ENCODE measurements at regions not wholly inside any gene's neighbourhood (a gene's known extent, or its start where the extent isn't known, plus 50 kb on each side); places are given as distances from the start of the nearest gene placed in this dataset.
"Not testable (repeated sequence)": the region's sequence is repeated elsewhere in the genome, so short reads cannot be mapped to it uniquely, and the experiment has no call there.

GRCh38 chr2:67594522-67594921, 197.4 kb downstream of the ETAA1 start:
- not testable (repeated sequence) for H3K4me1 ChIP-seq (ENCODE audit: control insufficient read depth, insufficient read depth, low read length); H3K36me3 ChIP-seq (ENCODE audit: control insufficient read depth in 2 of 2, insufficient read depth in 2 of 2, low read length in 2 of 2); H3K27ac ChIP-seq (ENCODE audit: low read length); H3K27me3 ChIP-seq (ENCODE audit: control insufficient read depth in 1 of 2, insufficient read depth in 2 of 2, low read length in 2 of 2); H3K9me3 ChIP-seq (ENCODE audit: control insufficient read depth in 2 of 2, low read length in 2 of 2); H3K9ac ChIP-seq (ENCODE audit: low read length in 2 of 2); H3K4me3 ChIP-seq (ENCODE audit: low read length in 2 of 2)

- H3K4me1 ChIP-seq (ENCODE audit: control insufficient read depth, insufficient read depth, low read length): no peaks in the 10 kb centered on the region
- H3K27ac ChIP-seq (ENCODE audit: low read length): no peak overlapping the region
- H3K36me3 ChIP-seq (ENCODE audit: control insufficient read depth in 2 of 2, insufficient read depth in 2 of 2, low read length in 2 of 2): no peaks in the 10 kb centered on the region
- H3K9ac ChIP-seq (ENCODE audit: low read length in 2 of 2): no peak overlapping the region
- H3K9me3 ChIP-seq (ENCODE audit: control insufficient read depth in 2 of 2, low read length in 2 of 2): peaks cover 0 to 5% of the 10 kb centered on the region in 2 donors
- H3K27me3 ChIP-seq (ENCODE audit: control insufficient read depth in 1 of 2, insufficient read depth in 2 of 2, low read length in 2 of 2): no peaks in the 10 kb centered on the region
- H3K4me3 ChIP-seq (ENCODE audit: low read length in 2 of 2): no peak overlapping the region
Observed at GRCh38 chr2:67596871-67597270, 199.7 kb downstream of the ETAA1 start.

- Histone ChIP-seq H3K9me3 (ENCODE audit: control insufficient read depth in 2 of 2, low read length in 2 of 2) (peaks cover 0 to 4% of the 10 kb centered on the region in 2 donors), H3K4me3 (ENCODE audit: low read length in 2 of 2) (no peak overlapping the region), H3K27ac (ENCODE audit: low read length) (no peak overlapping the region), H3K9ac (ENCODE audit: low read length in 2 of 2) (no peak overlapping the region), H3K36me3 (ENCODE audit: control insufficient read depth in 2 of 2, insufficient read depth in 2 of 2, low read length in 2 of 2) (no peaks in the 10 kb centered on the region), H3K4me1 (ENCODE audit: control insufficient read depth, insufficient read depth, low read length) (no peaks in the 10 kb centered on the region), H3K27me3 (ENCODE audit: control insufficient read depth in 1 of 2, insufficient read depth in 2 of 2, low read length in 2 of 2) (no peaks in the 10 kb centered on the region)
Observed at GRCh38 chr2:67599561-67599960, 202.4 kb downstream of the ETAA1 start.

- H3K36me3 ChIP-seq (ENCODE audit: control insufficient read depth in 2 of 2, insufficient read depth in 2 of 2, low read length in 2 of 2): no peaks in the 10 kb centered on the region
- peaks cover 0 to 2% of the 10 kb centered on the region in 2 donors for H3K9me3 ChIP-seq (ENCODE audit: control insufficient read depth in 2 of 2, low read length in 2 of 2)
- H3K27ac ChIP-seq (ENCODE audit: low read length): no peak overlapping the region
- no peaks in the 10 kb centered on the region for H3K4me1 ChIP-seq (ENCODE audit: control insufficient read depth, insufficient read depth, low read length)
- H3K4me3 ChIP-seq (ENCODE audit: low read length in 2 of 2): no peak overlapping the region
- H3K9ac ChIP-seq (ENCODE audit: low read length in 2 of 2): no peak overlapping the region
- no peaks in the 10 kb centered on the region for H3K27me3 ChIP-seq (ENCODE audit: control insufficient read depth in 1 of 2, insufficient read depth in 2 of 2, low read length in 2 of 2)
Observed at GRCh38 chr2:67600222-67600871, 203.2 kb downstream of the ETAA1 start.

GRCh38 chr2:67600946-67601345, 203.8 kb downstream of the ETAA1 start:
- Histone ChIP-seq H3K4me1 (ENCODE audit: control insufficient read depth, insufficient read depth, low read length) (no peaks in the 10 kb centered on the region), H3K9ac (ENCODE audit: low read length in 2 of 2) (no peak overlapping the region), H3K9me3 (ENCODE audit: control insufficient read depth in 2 of 2, low read length in 2 of 2) (peaks cover 0 to 2% of the 10 kb centered on the region in 2 donors), H3K27ac (ENCODE audit: low read length) (no peak overlapping the region), H3K27me3 (ENCODE audit: control insufficient read depth in 1 of 2, insufficient read depth in 2 of 2, low read length in 2 of 2) (no peaks in the 10 kb centered on the region), H3K36me3 (ENCODE audit: control insufficient read depth in 2 of 2, insufficient read depth in 2 of 2, low read length in 2 of 2) (no peaks in the 10 kb centered on the region), H3K4me3 (ENCODE audit: low read length in 2 of 2) (no peak overlapping the region)

GRCh38 chr2:67604360-67604759, 207.2 kb downstream of the ETAA1 start:
- H3K36me3 ChIP-seq (ENCODE audit: control insufficient read depth in 2 of 2, insufficient read depth in 2 of 2, low read length in 2 of 2): no peaks in the 10 kb centered on the region
- H3K27me3 ChIP-seq (ENCODE audit: control insufficient read depth in 1 of 2, insufficient read depth in 2 of 2, low read length in 2 of 2): no peaks in the 10 kb centered on the region
- H3K9me3 ChIP-seq (ENCODE audit: control insufficient read depth in 2 of 2, low read length in 2 of 2): no peaks in the 10 kb centered on the region
- H3K9ac ChIP-seq (ENCODE audit: low read length in 2 of 2): no peak overlapping the region
- no peak overlapping the region for H3K27ac ChIP-seq (ENCODE audit: low read length)
- no peaks in the 10 kb centered on the region for H3K4me1 ChIP-seq (ENCODE audit: control insufficient read depth, insufficient read depth, low read length)
- no peak overlapping the region for H3K4me3 ChIP-seq (ENCODE audit: low read length in 2 of 2)

- no peaks in the 10 kb centered on the region for H3K36me3 ChIP-seq (ENCODE audit: control insufficient read depth in 2 of 2, insufficient read depth in 2 of 2, low read length in 2 of 2)
- H3K9me3 ChIP-seq (ENCODE audit: control insufficient read depth in 2 of 2, low read length in 2 of 2): no peaks in the 10 kb centered on the region
- no peak overlapping the region for H3K9ac ChIP-seq (ENCODE audit: low read length in 2 of 2)
- no peak overlapping the region for H3K4me3 ChIP-seq (ENCODE audit: low read length in 2 of 2)
- H3K27me3 ChIP-seq (ENCODE audit: control insufficient read depth in 1 of 2, insufficient read depth in 2 of 2, low read length in 2 of 2): no peaks in the 10 kb centered on the region
- H3K4me1 ChIP-seq (ENCODE audit: control insufficient read depth, insufficient read depth, low read length): peaks cover 4% of the 10 kb centered on the region
- no peak overlapping the region for H3K27ac ChIP-seq (ENCODE audit: low read length)
Observed at GRCh38 chr2:67612576-67613042, 215.5 kb downstream of the ETAA1 start.

GRCh38 chr2:67613227-67613626, 216.1 kb downstream of the ETAA1 start:
- H3K4me1 ChIP-seq (ENCODE audit: control insufficient read depth, insufficient read depth, low read length): peaks cover 4% of the 10 kb centered on the region
- no peak overlapping the region for H3K27ac ChIP-seq (ENCODE audit: low read length)
- no peak overlapping the region for H3K4me3 ChIP-seq (ENCODE audit: low read length in 2 of 2)
- no peaks in the 10 kb centered on the region for H3K36me3 ChIP-seq (ENCODE audit: control insufficient read depth in 2 of 2, insufficient read depth in 2 of 2, low read length in 2 of 2)
- H3K9me3 ChIP-seq (ENCODE audit: control insufficient read depth in 2 of 2, low read length in 2 of 2): no peaks in the 10 kb centered on the region
- no peak overlapping the region for H3K9ac ChIP-seq (ENCODE audit: low read length in 2 of 2)
- H3K27me3 ChIP-seq (ENCODE audit: control insufficient read depth in 1 of 2, insufficient read depth in 2 of 2, low read length in 2 of 2): no peaks in the 10 kb centered on the region

GRCh38 chr2:67614454-67614853, 217.3 kb downstream of the ETAA1 start:
- Histone ChIP-seq H3K36me3 (ENCODE audit: control insufficient read depth in 2 of 2, insufficient read depth in 2 of 2, low read length in 2 of 2) (no peaks in the 10 kb centered on the region), H3K4me3 (ENCODE audit: low read length in 2 of 2) (no peak overlapping the region), H3K27me3 (ENCODE audit: control insufficient read depth in 1 of 2, insufficient read depth in 2 of 2, low read length in 2 of 2) (no peaks in the 10 kb centered on the region), H3K27ac (ENCODE audit: low read length) (no peak overlapping the region), H3K9me3 (ENCODE audit: control insufficient read depth in 2 of 2, low read length in 2 of 2) (no peaks in the 10 kb centered on the region), H3K4me1 (ENCODE audit: control insufficient read depth, insufficient read depth, low read length) (peaks cover 4% of the 10 kb centered on the region), H3K9ac (ENCODE audit: low read length in 2 of 2) (no peak overlapping the region)

- Histone ChIP-seq H3K4me1 (ENCODE audit: control insufficient read depth, insufficient read depth, low read length) (peaks cover 4% of the 10 kb centered on the region), H3K27ac (ENCODE audit: low read length) (peak overlapping the region; percentile 25), H3K4me3 (ENCODE audit: low read length in 2 of 2) (no peak overlapping the region), H3K9me3 (ENCODE audit: control insufficient read depth in 2 of 2, low read length in 2 of 2) (no peaks in the 10 kb centered on the region), H3K9ac (ENCODE audit: low read length in 2 of 2) (no peak overlapping the region), H3K36me3 (ENCODE audit: control insufficient read depth in 2 of 2, insufficient read depth in 2 of 2, low read length in 2 of 2) (no peaks in the 10 kb centered on the region), H3K27me3 (ENCODE audit: control insufficient read depth in 1 of 2, insufficient read depth in 2 of 2, low read length in 2 of 2) (no peaks in the 10 kb centered on the region)
Observed at GRCh38 chr2:67616749-67617148, 219.6 kb downstream of the ETAA1 start.

- Histone ChIP-seq H3K9ac (ENCODE audit: low read length in 2 of 2) (no peak overlapping the region), H3K27me3 (ENCODE audit: control insufficient read depth in 1 of 2, insufficient read depth in 2 of 2, low read length in 2 of 2) (no peaks in the 10 kb centered on the region)
Observed at GRCh38 chr2:67619204-67619603, 222.1 kb downstream of the ETAA1 start.

More at GRCh38 chr2:67619204-67619603, 222.1 kb downstream of the ETAA1 start:
- Histone ChIP-seq H3K9me3 (ENCODE audit: control insufficient read depth in 2 of 2, low read length in 2 of 2) (no peaks in the 10 kb centered on the region), H3K4me3 (ENCODE audit: low read length in 2 of 2) (no peak overlapping the region), H3K36me3 (ENCODE audit: control insufficient read depth in 2 of 2, insufficient read depth in 2 of 2, low read length in 2 of 2) (no peaks in the 10 kb centered on the region), H3K27ac (ENCODE audit: low read length) (no peak overlapping the region), H3K4me1 (ENCODE audit: control insufficient read depth, insufficient read depth, low read length) (peaks cover 4% of the 10 kb centered on the region)
